T-cell (primary cell): ENCODE measurements at regions not wholly inside any gene's neighbourhood (a gene's known extent, or its start where the extent isn't known, plus 50 kb on each side); places are given as distances from the start of the nearest gene placed in this dataset.

Experiments used
- ATAC-seq, 4 experiments: fragments of 200-7000 bp in 3 of 4; fragments of 150-1000 bp in 1 of 4; cut with Tn5 transposase; replicated peaks in 1 of 4; 1 replicate in 3 of 4; 2 replicates in 1 of 4; pipeline ENCODE4 v1.10.0; 2021; ENCODE audit warnings: moderate library complexity in 3 of 4, mild to moderate bottlenecking in 2 of 4, moderate number of reproducible peaks in 1 of 4
- CTCF ChIA-PET, 2 donors: fragments of 300-600 bp; sonication (Branson Sonifier 250); formaldehyde crosslinking; loops; one replicate each; lab custom pipeline; 2022; ENCODE audit warnings: antibody characterized with exemption in 2 of 2; lab: Charles Lee
- POLR2A ChIA-PET, 2 donors: fragments of 300-600 bp; sonication (Branson Sonifier 250); formaldehyde crosslinking; loops; one replicate each; lab custom pipeline; 2022; ENCODE audit warnings: antibody characterized with exemption in 2 of 2; lab: Charles Lee
- DNase-seq, 35 experiments: peaks; one replicate each; pipeline versions ENCODE4 v3.0.0 to v3.0.0-alpha.2; 2013 to 2023
- H3K27ac ChIP-seq: one replicate; pipeline ENCODE4 v1.5.1; 2013; ENCODE audit warnings: low read length
- H3K27me3 ChIP-seq, 2 experiments: replicated peaks in 1 of 2; 1 replicate in 1 of 2; 2 replicates in 1 of 2; pipeline versions ENCODE4 v1.6.1 to v1.7.0; 2013; ENCODE audit warnings: low read length in 1 of 2, mixed read lengths in 1 of 2; ENCODE audit not compliant: control insufficient read depth in 2 of 2, insufficient read depth in 2 of 2; ENCODE audit errors: extremely low read depth in 1 of 2
- H3K36me3 ChIP-seq, 2 donors: 1 replicate in 1 of 2; 2 replicates in 1 of 2; pipeline versions ENCODE4 v1.6.1 to v1.7.0; 2013; ENCODE audit warnings: low read length in 1 of 2; ENCODE audit not compliant: control insufficient read depth in 2 of 2, insufficient read depth in 1 of 2; ENCODE audit errors: extremely low read depth in 1 of 2
- H3K4me1 ChIP-seq, 2 experiments: 1 replicate in 1 of 2; 2 replicates in 1 of 2; pipeline versions ENCODE4 v1.6.1 to v1.7.0; 2013; ENCODE audit warnings: low read length in 2 of 2, mixed read lengths in 1 of 2; ENCODE audit not compliant: insufficient read depth in 2 of 2, control insufficient read depth in 1 of 2; ENCODE audit errors: extremely low read depth in 1 of 2
- H3K4me3 ChIP-seq, 2 donors: 1 replicate in 1 of 2; 2 replicates in 1 of 2; pipeline versions ENCODE4 v1.5.1 to v1.7.0; 2013; ENCODE audit warnings: mild to moderate bottlenecking in 2 of 2, low read length in 1 of 2, moderate library complexity in 1 of 2; ENCODE audit not compliant: control insufficient read depth in 1 of 2; ENCODE audit errors: extremely low read depth in 1 of 2
- H3K9me3 ChIP-seq: 2 replicates; pipeline ENCODE4 v1.7.0; 2013
- H3K27ac Mint-ChIP-seq, 2 donors: one replicate each; pipeline ENCODE4 v1.8.0; 2020 to 2021; ENCODE audit warnings: mild to moderate bottlenecking in 2 of 2, mixed read lengths in 2 of 2
- H3K27me3 Mint-ChIP-seq, 2 donors: one replicate each; pipeline ENCODE4 v1.8.0; 2021 to 2022; ENCODE audit warnings: mixed read lengths in 2 of 2
- H3K36me3 Mint-ChIP-seq: one replicate; pipeline ENCODE4 v1.8.0; 2021; ENCODE audit warnings: mixed read lengths
- H3K4me1 Mint-ChIP-seq, 3 donors: one replicate each; pipeline ENCODE4 v1.8.0; 2020 to 2022; ENCODE audit warnings: mixed read lengths in 3 of 3, mild to moderate bottlenecking in 1 of 3
- H3K4me3 Mint-ChIP-seq, 3 donors: one replicate each; pipeline ENCODE4 v1.8.0; 2020 to 2022; ENCODE audit warnings: mild to moderate bottlenecking in 3 of 3, mixed read lengths in 3 of 3, moderate library complexity in 3 of 3
- H3K9me3 Mint-ChIP-seq, 3 donors: one replicate each; pipeline ENCODE4 v1.8.0; 2020 to 2022; ENCODE audit warnings: mixed read lengths in 3 of 3
- WGBS: methylation state at CpG from one replicate; pipeline ENCODE4 v1.1.5; 2013; ENCODE audit warnings: missing lambda C conversion rate; ENCODE audit not compliant: insufficient coverage; 5-methylcytosine and 5-hydroxymethylcytosine counted together

- Mint-ChIP-seq H3K27ac (no peak overlapping the region), H3K9me3 (no peaks in the 10 kb centered on the region), H3K36me3 (no peaks in the 10 kb centered on the region), H3K27me3 (peaks cover 6 to 14% of the 10 kb centered on the region in 2 donors), H3K4me1 (peaks cover 12 to 19% (median 13%) of the 10 kb centered on the region in 3 donors), H3K4me3 (no peak overlapping the region)
- Histone ChIP-seq H3K4me3 (no peak overlapping the region), H3K9me3 (no peaks in the 10 kb centered on the region), H3K27me3 (no peaks in the 10 kb centered on the region), H3K36me3 (no peaks in the 10 kb centered on the region), H3K27ac (no peak overlapping the region), H3K4me1 (no peaks in the 10 kb centered on the region)
- ATAC-seq (no peak), DNase-seq (no peak)
- 55% methylated on average over 3 of the region's 3 CpGs for WGBS
- CTCF ChIA-PET, result no interaction called here
- POLR2A ChIA-PET, result no interaction called here
Measured at GRCh38 chr20:52619671-52620070, 352.5 kb upstream of the TSHZ2 start.

DNA sequence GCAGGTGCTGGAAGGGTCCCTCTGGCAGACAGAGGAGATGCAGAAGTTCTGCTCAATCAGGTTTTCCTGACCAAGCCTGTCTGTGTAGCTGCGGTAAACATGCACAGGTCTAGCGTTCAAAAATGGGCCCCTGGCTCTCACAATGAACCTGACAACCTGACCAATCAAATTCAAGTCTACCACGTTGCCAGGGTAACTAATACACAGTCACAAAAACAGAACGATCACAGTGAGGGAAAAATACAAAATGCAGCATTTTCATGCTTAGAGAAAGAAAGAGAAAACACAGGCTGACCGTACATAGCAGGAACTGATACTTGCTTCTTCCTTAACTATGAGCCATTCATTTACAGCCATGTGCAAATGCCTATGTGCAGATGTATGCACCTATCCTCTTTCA, 353.1 kb upstream of the TSHZ2 start:
- H3K27me3 ChIP-seq, result no peaks in the 10 kb centered on the region
- no peaks in the 10 kb centered on the region for H3K9me3 ChIP-seq
- no peaks in the 10 kb centered on the region for H3K4me1 ChIP-seq
- no peaks in the 10 kb centered on the region for H3K36me3 ChIP-seq
- H3K4me3 ChIP-seq, result no peak overlapping the region
- ATAC-seq, result no peak
- Mint-ChIP-seq H3K27me3 (peaks cover 6 to 16% of the 10 kb centered on the region in 2 donors), H3K27ac (peak overlapping the region in 1 of 2 donors; percentile 46), H3K4me3 (no peak overlapping the region), H3K36me3 (no peaks in the 10 kb centered on the region), H3K4me1 (peaks cover 12 to 19% (median 13%) of the 10 kb centered on the region in 3 donors), H3K9me3 (no peaks in the 10 kb centered on the region)
- H3K27ac ChIP-seq, result no peak overlapping the region
- ChIA-PET CTCF (no interaction called here), POLR2A (no interaction called here)
- peak in 2 of 35 experiments; percentile 2 to 12 for DNase-seq
- 83% methylated on average over 4 of the region's 5 CpGs for WGBS

DNA sequence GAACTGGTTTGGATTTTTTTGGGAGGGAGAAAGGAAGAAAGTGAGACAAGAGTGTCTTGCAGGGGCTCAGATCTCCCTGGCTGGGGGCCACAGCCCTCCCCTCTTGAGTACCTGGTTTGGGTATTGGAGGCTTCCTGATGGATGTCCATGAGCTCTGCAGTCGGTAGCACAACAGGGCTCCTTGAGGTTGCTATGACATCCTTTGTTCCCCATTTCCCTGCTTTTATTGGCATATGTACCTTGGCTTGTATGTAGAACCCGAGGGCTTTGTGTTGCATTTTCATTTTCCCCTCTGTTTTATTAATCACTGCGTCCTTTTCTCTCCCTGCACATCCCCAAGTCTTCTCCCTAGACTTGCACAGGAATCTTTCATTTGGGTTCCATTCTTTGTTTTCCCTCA, 355.5 kb upstream of the TSHZ2 start:
- Mint-ChIP-seq H3K9me3 (peaks cover 0 to 3% (median 0%) of the 10 kb centered on the region in 3 donors), H3K4me1 (peaks cover 12 to 19% (median 13%) of the 10 kb centered on the region in 3 donors), H3K4me3 (no peak overlapping the region), H3K36me3 (no peaks in the 10 kb centered on the region), H3K27ac (no peak overlapping the region), H3K27me3 (peaks cover 6 to 17% of the 10 kb centered on the region in 2 donors)
- no peaks in the 10 kb centered on the region for H3K27me3 ChIP-seq
- WGBS, result no CpG with 5 or more reads among the region's 3 CpGs
- H3K9me3 ChIP-seq, result no peaks in the 10 kb centered on the region
- CTCF ChIA-PET, result no interaction called here
- no peak overlapping the region for H3K4me3 ChIP-seq
- H3K36me3 ChIP-seq, result no peaks in the 10 kb centered on the region
- POLR2A ChIA-PET, result no interaction called here
- ATAC-seq (no peak), DNase-seq (no peak)
- H3K4me1 ChIP-seq, result no peaks in the 10 kb centered on the region
- H3K27ac ChIP-seq, result no peak overlapping the region

DNA sequence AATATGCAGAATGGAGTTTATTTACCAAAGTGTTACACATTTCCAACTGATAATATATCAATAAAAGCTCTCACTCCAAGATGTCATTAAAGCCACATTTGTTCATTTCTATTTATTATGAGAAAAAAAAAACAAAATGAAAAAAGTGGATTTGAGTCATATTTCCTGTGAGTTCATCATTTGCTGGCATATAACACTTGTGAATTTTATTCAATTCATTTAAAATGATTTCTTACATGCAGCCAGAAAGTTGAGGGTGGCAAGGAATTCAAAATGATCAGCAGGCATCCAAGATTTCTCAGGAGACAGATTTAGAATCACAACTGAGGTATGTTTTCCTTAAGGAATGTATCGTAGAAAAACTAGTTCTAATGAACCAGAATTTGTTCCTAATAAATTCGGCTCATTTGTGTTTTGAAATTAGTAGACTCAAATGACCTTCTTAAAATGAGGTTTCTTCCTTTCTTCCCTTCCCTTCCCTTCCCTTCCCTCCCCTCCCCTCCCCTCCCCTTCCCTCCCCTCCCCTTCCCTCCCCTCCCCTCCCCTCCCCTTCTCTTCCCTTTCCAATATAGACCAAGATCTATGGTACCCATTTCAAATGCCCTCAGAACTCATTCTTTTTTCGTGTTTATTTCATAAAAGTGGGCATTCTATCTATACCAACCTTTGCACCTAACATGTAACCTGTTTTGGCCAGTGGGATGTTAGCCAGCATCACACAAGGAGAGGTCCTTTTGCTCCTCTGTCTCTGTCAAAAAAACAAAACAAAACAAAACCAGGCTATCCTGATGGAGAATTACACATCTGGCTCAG, 357.9 kb upstream of the TSHZ2 start:
- ATAC-seq, result no peak
- H3K4me3 Mint-ChIP-seq, result no peak overlapping the region
- WGBS, result 80% methylated on average over 2 of the region's 3 CpGs

DNA sequence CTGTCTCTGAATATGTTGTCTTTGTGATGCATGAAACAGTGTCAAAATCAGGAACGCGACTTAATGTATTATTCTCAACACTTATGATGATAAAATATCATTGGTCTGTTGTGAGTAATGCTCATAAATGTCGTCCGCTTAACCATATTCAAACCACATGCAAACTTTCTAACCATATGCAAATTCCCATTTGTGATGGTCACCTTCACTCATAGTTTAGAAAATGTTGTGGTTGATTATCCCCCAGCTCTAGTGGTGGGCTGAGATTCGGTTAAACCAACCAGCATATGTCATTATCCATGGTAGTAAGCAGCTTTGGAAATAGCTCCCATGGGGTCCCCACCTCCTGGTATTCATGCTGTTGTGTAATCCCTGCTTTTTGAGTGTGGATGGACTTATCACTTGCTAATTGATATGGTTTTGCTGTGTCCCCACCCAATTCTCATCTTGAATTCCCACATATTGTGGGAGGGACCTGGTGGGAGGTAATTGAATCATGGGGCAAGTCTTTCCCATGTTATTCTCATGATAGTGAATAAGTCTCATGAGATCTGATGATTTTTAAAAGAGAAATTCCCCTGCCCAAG, 360.0 kb upstream of the TSHZ2 start:
- no peaks in the 10 kb centered on the region for H3K9me3 ChIP-seq
- ChIA-PET POLR2A (no interaction called here), CTCF (no interaction called here)
- peaks cover 6 to 20% of the 10 kb centered on the region in 2 donors for H3K27me3 Mint-ChIP-seq
- peaks cover 0 to 8% (median 0%) of the 10 kb centered on the region in 3 donors for H3K9me3 Mint-ChIP-seq
- H3K27me3 ChIP-seq, result no peaks in the 10 kb centered on the region
- no peaks in the 10 kb centered on the region for H3K36me3 Mint-ChIP-seq
- H3K4me1 ChIP-seq, result no peaks in the 10 kb centered on the region
- no peak overlapping the region for H3K4me3 Mint-ChIP-seq
- no peaks in the 10 kb centered on the region for H3K36me3 ChIP-seq
- no peak for ATAC-seq
- no peak overlapping the region for H3K27ac Mint-ChIP-seq
- DNase-seq, result no peak
- no peak overlapping the region for H3K4me3 ChIP-seq
- WGBS, result no CpG with 5 or more reads among the region's 5 CpGs
- H3K4me1 Mint-ChIP-seq, result peaks cover 0 to 5% (median 4%) of the 10 kb centered on the region in 3 donors
- no peak overlapping the region for H3K27ac ChIP-seq

More for the DNA sequence above, 357.9 kb upstream of the TSHZ2 start:
- H3K27ac ChIP-seq, result no peak overlapping the region
- no peaks in the 10 kb centered on the region for H3K36me3 ChIP-seq
- no peak for DNase-seq
- peaks cover 6 to 20% of the 10 kb centered on the region in 2 donors for H3K27me3 Mint-ChIP-seq
- POLR2A ChIA-PET, result no interaction called here
- CTCF ChIA-PET, result no interaction called here
- H3K27ac Mint-ChIP-seq, result no peak overlapping the region
- no peak overlapping the region for H3K4me3 ChIP-seq
- H3K4me1 Mint-ChIP-seq, result peaks cover 5 to 10% (median 8%) of the 10 kb centered on the region in 3 donors
- H3K4me1 ChIP-seq, result no peaks in the 10 kb centered on the region
- no peaks in the 10 kb centered on the region for H3K9me3 ChIP-seq
- no peaks in the 10 kb centered on the region for H3K27me3 ChIP-seq
- H3K36me3 Mint-ChIP-seq, result no peaks in the 10 kb centered on the region
- peaks cover 0 to 8% (median 0%) of the 10 kb centered on the region in 3 donors for H3K9me3 Mint-ChIP-seq

DNA sequence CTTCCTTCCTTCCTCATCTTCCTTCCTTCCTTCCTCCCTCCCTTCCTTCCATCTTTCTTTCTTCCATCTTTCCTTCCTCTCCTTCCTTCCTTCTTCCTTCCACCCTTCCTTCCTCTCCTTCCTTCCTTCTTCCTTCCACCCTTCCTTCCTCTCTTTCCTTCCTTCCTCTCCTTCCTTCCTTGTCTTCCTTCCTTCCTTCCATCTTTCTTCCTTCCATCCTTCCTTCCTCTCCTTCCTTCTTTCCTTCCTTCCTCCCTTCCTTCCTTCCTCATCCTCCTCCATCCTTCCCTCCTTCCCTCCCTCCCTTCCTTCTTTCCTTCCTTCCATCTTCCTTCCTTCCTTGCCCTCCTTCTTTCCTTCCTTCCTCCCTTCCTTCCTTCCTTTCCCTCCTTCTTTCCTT, 361.4 kb upstream of the TSHZ2 start:
- peaks cover 0 to 14% of the 10 kb centered on the region in 2 donors for H3K27me3 Mint-ChIP-seq
- ChIA-PET POLR2A (no interaction called here), CTCF (no interaction called here)
- no peak for ATAC-seq
- Histone ChIP-seq H3K4me1 (no peaks in the 10 kb centered on the region), H3K36me3 (no peaks in the 10 kb centered on the region), H3K27ac (no peak overlapping the region), H3K27me3 (no peaks in the 10 kb centered on the region), H3K9me3 (no peaks in the 10 kb centered on the region), H3K4me3 (no peak overlapping the region)
- H3K9me3 Mint-ChIP-seq, result peaks cover 0 to 8% (median 0%) of the 10 kb centered on the region in 3 donors
- no peak for DNase-seq
- no peak overlapping the region for H3K27ac Mint-ChIP-seq
- no peaks in the 10 kb centered on the region for H3K36me3 Mint-ChIP-seq
- H3K4me3 Mint-ChIP-seq, result no peak overlapping the region
- no peaks in the 10 kb centered on the region for H3K4me1 Mint-ChIP-seq
